Panc1 (cell line): ENCODE measurements at regions not wholly inside any gene's neighbourhood (a gene's known extent, or its start where the extent isn't known, plus 50 kb on each side); places are given as distances from the start of the nearest gene placed in this dataset.

Source experiments
- POLR2AphosphoS5 ChIP-seq: IDR thresholded peaks from 2 replicates; pipeline ENCODE4 v1.6.1; 2012; ENCODE audit warnings: mild to moderate bottlenecking, low read depth, low read length, moderate library complexity
- TF ChIP-seq, protein P1 (sequence below): fragments of 450-650 bp; IDR thresholded peaks from 2 replicates; pipeline ENCODE4 v1.5.1; 2017; ENCODE audit warnings: mild to moderate bottlenecking

DNA sequence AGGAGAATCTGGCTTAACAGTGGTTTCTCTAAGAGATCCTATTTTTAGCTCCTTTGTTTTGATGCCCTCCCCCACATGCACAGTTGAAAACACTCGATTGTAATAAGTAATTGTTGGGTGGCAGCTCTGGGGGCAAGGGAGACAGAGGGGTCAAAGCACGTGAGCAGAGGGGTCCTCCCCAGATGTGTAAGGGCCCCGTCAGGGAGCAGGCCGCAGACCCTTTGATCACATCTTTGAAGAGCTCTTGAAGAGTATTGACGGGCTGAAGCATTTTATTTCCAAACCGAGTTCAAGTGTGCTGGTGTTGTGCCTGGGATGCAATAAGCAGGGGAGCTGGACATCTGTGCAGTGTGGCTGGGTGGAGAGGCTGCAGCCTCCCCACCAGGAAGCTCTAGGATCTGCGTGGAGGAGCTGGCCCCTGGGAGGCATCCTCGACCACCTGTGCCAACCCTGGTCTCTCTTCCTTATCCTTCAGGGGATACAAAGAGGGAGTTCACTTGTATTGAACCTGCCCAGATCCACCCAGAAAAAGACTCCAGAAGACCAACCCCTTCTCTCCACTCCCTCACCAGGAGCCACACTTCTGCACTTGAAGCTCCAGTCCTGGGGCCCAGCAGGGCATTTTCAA, 473.0 kb upstream of the MGMT start:
- TF ChIP-seq, protein P1, sequence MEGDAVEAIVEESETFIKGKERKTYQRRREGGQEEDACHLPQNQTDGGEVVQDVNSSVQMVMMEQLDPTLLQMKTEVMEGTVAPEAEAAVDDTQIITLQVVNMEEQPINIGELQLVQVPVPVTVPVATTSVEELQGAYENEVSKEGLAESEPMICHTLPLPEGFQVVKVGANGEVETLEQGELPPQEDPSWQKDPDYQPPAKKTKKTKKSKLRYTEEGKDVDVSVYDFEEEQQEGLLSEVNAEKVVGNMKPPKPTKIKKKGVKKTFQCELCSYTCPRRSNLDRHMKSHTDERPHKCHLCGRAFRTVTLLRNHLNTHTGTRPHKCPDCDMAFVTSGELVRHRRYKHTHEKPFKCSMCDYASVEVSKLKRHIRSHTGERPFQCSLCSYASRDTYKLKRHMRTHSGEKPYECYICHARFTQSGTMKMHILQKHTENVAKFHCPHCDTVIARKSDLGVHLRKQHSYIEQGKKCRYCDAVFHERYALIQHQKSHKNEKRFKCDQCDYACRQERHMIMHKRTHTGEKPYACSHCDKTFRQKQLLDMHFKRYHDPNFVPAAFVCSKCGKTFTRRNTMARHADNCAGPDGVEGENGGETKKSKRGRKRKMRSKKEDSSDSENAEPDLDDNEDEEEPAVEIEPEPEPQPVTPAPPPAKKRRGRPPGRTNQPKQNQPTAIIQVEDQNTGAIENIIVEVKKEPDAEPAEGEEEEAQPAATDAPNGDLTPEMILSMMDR: no peak
- TF ChIP-seq POLR2AphosphoS5: no peak
